ENCODE measurements at regions not wholly inside any gene's neighbourhood (a gene's known extent, or its start where the extent isn't known, plus 50 kb on each side); places are given as distances from the start of the nearest gene placed in this dataset.

- Histone ChIP-seq H3K9me3 (ENCODE audit: low read length) (no peaks in the 10 kb centered on the region), H3K36me3 (replicated peaks in 1 of 2; ENCODE audit: control insufficient read depth in 1 of 2, insufficient read depth in 2 of 2, low read length in 2 of 2) (no peaks in the 10 kb centered on the region), H3K79me2 (ENCODE audit: insufficient read depth, low read length) (no peaks in the 10 kb centered on the region), H3K4me2 (ENCODE audit: low read depth, low read length) (no peak overlapping the region), H3K4me1 (ENCODE audit: insufficient read depth, low read length) (no peaks in the 10 kb centered on the region), H2AFZ (ENCODE audit: low read length) (no peak overlapping the region), H3K27me3 (ENCODE audit: control insufficient read depth in 1 of 2, insufficient read depth in 2 of 2, low read length in 2 of 2) (no peaks in the 10 kb centered on the region), H3K4me3 (replicated peaks in 1 of 3; ENCODE audit: insufficient read depth in 1 of 3, low read depth in 2 of 3, low read length in 3 of 3) (no peak overlapping the region), H3K9ac (ENCODE audit: insufficient read depth, low read depth, low read length) (no peak overlapping the region), H4K20me1 (ENCODE audit: insufficient read depth, low read length) (no peaks in the 10 kb centered on the region), H3K27ac (ENCODE audit: extremely low read length, insufficient read depth, low read length) (no peak overlapping the region)
- WGBS (ENCODE audit: low lambda C conversion rate), result 20% methylated on average over 2 of the region's 2 CpGs
- in situ Hi-C loops (cut with HindIII; ENCODE audit: extremely low pct_ligation_motif_present, low pct_unique_long_range_greater_than_20kb), result no loop called here
- ChIA-PET POLR2A (no interaction called here), CTCF (ENCODE audit: low intra/inter-chr PET ratio, low total read pairs) (no interaction called here)
- ATAC-seq (no peak), DNase-seq (ENCODE audit: low spot score) (no peak), FAIRE-seq (no peak)
- BruUV-seq (replicated peaks), result no TSS peak
- intact Hi-C loops (cut with micrococcal nuclease; ENCODE audit: unreplicated experiment), result no loop called here
- no peak for TF ChIP-seq KLF9 (CRISPR knock-in tag; IDR thresholded peaks at IDR 0.05; ENCODE audit: low read depth)
- TF ChIP-seq ZBTB7A (CRISPR knock-in tag; IDR thresholded peaks at IDR 0.05), result no peak
- TF ChIP-seq HOXA7 (CRISPR knock-in tag; IDR thresholded peaks at IDR 0.05), result no peak
- TF ChIP-seq SNAPC4 (CRISPR knock-in tag; IDR thresholded peaks at IDR 0.05), result no peak
- no peak for TF ChIP-seq MAFG (CRISPR knock-in tag; IDR thresholded peaks at IDR 0.05)
- no peak for TF ChIP-seq ARID5B (CRISPR knock-in tag; IDR thresholded peaks at IDR 0.05)
- no peak for TF ChIP-seq LRRFIP1 (CRISPR knock-in tag; conservative IDR thresholded peaks at IDR 0.05)
- TF ChIP-seq TOE1 (CRISPR knock-in tag; IDR thresholded peaks at IDR 0.05), result no peak
- no peak for TF ChIP-seq ZXDC (CRISPR knock-in tag; IDR thresholded peaks at IDR 0.05)
Observed at GRCh38 chr12:25014961-25015360, 66.1 kb upstream of the BCAT1 start.

Data from HepG2 (cell line).